Activated CD4-positive, alpha-beta T cell treated with anti-CD3 and anti-CD28 coated beads, Interleukin-2, Interleukin-4, amounts not matched to agents 100 ng/mL and 50 ng/mL, durations not matched to agents 16 hours and 8 hours (primary cell): ENCODE measurements at regions not wholly inside any gene's neighbourhood (a gene's known extent, or its start where the extent isn't known, plus 50 kb on each side); places are given as distances from the start of the nearest gene placed in this dataset.

Experiments used
- DNase-seq: peaks from one replicate; pipeline ENCODE4 v3.0.0-alpha.2; 2020; ENCODE audit warnings: low spot score

DNA sequence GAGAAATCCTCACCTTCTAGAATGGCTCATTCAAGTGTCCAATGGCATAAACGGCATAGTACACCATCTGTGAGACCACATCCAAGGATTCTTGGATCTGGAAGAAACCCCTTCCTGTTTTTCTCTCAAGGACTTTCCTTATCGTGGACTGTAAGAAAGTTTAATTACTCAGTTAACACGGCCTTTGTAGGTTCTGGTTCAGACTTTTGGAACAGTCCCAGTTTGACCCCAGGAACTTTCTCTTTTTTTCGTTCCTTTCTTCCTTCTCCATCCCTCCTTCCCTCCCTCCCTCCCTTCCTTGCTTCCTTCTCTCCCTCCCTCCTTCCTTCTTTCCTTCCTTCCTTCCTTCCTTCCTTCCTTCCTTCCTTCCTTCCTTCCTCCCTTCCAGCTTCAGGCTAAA lies 343.5 kb upstream of the SMIM31 start:
- DNase-seq, result no peak

DNA sequence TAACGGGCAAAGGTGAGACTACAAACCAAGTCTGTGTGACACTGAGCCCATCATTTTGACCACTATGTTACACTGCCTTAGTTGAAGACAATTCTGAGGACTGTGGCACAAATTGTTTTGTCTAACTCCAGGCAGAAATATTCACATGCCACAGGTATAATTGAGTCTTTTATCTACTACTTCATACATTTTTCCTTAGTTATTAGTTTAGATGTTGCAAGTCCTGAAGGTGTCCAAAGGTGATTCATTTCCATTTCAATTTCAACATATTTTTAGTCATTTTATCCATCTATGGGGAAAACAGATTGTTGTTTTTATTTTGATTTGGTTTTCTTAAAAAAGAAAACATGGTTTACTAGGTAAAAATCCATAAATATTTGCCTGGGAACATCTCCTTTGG lies 341.7 kb upstream of the SMIM31 start:
- DNase-seq, result no peak

DNA sequence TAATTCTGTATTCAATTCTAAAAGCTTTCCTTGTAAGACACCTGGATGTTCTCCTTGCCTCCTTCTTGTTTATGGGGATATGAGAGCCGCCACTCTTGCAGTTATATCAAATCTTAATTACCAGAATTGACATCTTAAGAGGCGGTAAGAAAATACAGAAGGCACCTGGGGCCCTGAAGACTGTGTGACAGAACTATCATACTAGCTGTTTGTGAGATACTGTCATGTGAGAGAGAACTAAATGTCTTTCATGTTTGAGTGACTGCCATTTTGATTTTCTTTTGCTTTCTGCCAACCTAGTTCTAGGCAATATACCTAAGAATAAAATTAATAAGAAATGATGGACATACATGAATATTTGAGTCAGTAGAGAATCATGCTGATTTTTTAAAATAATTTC lies 340.2 kb upstream of the SMIM31 start:
- DNase-seq, result no peak

DNA sequence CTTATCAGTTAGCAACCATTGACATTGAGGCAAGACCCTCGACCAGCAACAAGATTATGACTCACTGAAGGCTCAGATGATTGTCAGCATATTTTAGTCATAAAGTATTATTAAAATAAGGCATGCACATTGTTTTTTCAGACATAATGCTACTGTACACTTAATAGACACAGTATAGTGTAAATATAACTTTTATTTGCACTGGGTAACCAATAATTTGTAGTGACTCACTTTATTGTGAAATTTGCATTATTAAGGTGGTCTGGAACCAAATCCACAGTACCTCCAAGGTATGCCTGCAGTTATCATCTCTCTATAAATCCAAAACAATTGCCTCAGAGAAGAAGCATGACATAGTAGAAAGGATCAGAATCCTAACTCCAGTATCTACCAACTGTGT lies 330.1 kb upstream of the SMIM31 start:
- no peak for DNase-seq

DNA sequence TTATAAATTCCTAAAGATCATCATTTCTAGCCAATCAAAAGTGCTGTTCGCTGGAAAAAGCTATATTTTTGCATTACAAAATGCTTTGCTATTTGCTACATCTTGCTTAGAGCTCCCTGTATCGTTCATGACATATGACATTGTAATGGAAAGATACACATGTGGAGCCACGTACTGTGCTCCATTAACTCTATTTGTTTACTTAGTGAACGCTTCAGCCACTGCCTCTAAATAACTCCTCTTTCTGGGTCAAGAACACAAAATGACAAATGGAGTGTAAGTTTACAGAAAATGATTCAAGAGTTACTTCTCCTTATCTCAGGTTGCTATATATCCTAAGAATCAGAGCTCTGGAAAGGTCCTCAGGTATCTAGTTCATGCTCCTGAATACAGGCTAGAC lies 329.1 kb upstream of the SMIM31 start:
- DNase-seq, result no peak

DNA sequence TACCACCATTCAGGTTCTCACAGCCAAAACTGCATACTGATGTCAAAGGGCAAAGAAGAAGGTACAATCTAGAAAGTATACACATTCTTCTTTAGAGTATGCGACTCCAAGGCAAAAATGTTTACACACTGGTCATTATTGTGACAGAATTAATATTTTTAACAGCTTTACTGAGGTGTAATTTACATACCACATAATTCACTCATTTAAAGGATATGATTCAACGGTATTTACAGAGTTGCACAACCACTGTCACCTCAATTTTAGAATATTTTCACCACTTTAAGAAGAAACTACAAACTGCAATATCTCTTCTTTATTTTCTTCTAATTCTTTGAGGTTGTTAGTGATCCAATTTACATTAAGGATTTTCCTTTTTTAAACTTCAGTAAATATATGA lies 325.4 kb upstream of the SMIM31 start:
- DNase-seq, result no peak

DNA sequence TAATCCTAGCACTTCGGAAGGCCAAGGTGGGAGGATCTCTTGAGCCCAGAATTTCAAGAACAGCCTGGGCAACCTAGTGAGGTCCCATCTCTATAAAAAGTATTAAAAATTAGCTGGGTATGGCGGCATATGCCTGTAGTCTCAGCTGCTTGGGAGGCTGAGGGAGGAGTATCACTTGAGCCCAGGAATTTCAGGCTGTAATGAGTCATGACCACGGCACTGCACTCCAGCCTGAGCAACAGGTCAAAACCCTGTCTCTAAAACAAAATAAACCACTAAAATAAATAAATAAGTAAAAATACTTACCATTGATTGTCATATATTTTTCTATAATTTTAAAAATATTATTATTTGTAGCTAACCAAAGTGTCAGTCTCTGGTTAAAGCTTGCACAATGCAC lies 315.6 kb upstream of the SMIM31 start:
- no peak for DNase-seq

DNA sequence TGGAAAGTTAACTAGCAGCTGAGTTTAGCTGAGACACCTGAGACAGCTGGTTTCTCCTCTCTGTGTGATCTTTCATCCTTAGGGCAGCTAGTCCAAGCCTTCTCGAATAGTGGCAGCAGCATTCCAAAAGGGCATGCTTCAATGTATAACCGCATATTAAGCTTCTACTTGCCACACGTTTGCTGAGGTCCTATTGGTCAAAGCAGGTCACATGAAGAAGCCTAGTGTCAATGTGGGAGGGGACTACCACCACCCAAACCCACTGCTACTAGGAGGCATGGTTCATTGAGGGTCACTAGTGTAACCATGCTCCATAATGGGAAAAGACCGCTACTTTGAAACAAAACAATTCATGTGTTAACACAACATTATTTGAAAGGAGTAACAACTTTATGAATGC lies 314.9 kb upstream of the SMIM31 start:
- DNase-seq, result no peak

DNA sequence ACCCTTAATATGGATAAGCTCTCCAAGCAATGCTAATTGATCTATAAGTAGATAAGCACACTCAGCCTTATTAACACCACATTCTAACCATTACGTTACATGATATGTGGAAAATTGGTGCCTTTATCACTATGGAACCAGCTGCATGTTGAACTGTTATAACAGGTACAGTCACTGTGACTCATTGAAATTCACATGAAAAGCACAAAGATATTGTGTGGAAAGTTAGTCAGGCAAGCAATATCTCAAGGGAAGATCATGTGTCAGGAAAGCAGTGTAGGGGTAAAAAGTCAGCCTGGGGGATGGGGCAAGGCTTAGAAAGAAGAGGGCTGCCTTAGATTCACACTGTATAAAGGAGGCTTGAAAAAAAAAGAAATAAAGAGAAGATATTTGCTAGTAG lies 313.7 kb upstream of the SMIM31 start:
- DNase-seq, result no peak

GRCh38 chr4:164441109-164441508 lies 312.8 kb upstream of the SMIM31 start:
- no peak for DNase-seq

- no peak for DNase-seq
Observed at GRCh38 chr4:164442180-164442579, 311.8 kb upstream of the SMIM31 start.

DNA sequence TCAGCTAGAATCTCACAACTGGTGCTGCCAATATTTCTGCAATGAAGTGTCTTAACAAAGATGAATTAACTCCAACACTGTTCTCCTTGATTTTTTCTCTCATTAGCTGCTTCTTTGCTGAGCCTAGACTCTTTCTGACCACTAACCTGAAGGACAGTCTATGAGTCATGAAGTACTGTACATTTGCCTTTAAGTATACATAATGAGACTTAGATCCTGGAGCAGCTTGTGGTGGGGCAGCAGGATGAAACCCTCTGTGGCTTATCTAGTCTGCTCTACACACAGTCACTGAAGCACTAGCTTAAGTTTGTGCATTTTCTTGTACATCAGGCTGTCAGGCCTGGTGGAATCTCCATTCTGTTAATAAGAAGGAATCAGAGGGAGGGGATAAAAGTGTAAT lies 307.4 kb upstream of the SMIM31 start:
- no peak for DNase-seq

- no peak for DNase-seq
Observed at GRCh38 chr4:164461901-164462300, 292.0 kb upstream of the SMIM31 start.

DNA sequence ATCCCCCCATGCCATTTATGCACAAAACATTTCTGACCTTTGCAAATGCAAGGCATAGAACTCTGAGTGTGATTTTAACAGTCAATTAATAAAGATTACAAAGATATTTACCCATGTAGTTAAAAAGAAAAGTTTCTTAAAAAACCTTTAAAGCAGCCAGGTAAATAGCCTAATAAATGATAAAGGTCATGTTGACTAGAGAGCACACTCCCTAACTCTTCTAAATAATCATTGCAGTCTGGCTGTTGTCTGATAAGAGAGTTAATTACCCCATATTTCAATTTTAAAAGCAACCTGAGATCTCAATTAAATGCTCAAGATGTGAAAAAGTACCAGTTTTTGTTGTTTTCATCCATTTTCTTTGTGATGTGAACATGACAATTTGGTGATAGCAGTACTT lies 291.5 kb upstream of the SMIM31 start:
- no peak for DNase-seq

DNA sequence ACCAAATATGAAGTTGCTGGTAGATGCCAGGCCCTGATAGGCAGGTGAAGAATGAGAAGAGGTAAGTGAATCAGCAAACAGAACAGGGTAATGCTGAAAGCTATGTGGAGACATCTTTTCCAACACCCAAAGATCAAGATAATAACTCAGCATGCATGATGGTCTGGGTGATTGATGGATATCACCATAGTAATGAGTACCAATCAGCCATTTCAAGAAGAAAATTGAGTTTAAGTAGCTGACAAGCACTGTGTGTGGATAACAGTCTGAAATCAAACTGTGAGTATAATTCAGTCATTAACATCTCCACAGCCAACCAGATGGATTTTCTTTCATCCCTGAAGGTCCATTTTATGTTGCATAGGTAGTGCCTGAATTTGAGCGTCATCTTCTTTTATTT lies 289.6 kb upstream of the SMIM31 start:
- DNase-seq, result no peak

DNA sequence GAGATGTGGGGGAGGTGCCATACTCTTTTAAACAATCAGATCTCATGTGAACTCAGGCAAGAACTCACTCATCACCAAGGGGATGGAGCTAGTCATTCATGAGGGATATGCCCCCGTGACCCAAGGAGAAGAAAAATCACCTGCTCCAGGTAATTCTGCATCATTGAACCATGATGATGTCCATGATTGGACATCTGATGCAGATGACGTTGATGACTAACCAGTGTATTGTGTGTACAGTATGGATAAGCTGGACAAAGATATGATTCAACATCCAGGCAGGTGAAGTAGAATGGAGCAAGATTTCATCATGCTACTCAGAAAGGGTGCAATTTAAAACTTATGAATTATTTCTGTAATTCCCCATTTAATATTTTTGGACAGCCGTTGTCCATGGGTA lies 286.4 kb upstream of the SMIM31 start:
- DNase-seq, result no peak

GRCh38 chr4:164481306-164482091 lies 272.4 kb upstream of the SMIM31 start:
- no peak for DNase-seq

DNA sequence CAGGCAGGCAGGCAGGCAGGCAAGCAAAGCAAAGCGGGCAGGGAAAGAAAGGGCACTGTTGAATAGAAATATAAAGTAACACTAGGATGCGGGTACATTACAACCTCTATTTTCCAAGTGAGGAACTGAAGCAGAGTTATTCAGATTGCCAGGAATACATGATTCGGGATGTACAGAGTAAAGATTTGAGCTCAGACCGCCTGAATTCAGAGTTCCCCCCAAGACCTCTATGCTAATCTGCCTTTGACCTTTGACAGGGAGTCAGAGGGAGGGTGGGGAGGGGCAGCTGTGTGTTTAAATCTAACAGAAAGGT lies 271.9 kb upstream of the SMIM31 start:
- no peak for DNase-seq

DNA sequence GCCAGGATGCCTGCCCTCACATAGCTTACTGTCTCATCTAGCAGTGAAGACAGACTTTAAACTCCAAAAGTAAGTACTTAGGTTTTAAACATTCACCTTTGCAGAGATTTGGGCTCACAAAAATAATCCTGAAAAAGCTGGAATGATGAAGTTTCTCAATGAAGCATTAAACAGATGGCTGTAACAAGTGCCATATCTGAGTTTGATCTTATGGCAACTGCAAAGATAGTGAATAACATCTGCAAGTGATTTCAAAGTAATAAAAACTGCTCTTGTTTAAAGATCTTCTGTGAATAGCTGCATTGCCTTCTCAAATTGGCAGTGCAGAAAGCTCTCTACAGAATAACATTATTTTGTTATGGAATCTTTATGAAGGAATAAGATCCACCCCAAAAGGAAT lies 271.2 kb upstream of the SMIM31 start:
- no peak for DNase-seq

DNA sequence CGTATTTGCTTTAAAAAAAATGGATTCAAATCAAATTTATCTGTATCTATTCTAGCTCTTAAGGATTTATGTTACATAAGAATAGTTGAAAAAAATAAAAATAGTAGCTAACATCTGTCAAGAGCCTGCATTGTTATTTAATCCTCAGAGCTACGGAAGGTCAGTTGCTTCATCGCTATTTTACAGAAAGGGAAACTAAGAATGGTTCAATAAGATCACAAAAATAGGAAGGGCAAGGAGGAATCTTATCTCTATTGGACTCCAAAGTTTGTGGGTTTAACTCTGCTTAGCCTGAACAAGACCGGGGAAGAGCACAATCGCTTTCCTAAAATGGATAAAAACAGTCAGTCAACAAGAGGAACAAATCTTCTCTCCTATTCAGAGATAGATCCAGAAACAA lies 270.2 kb upstream of the SMIM31 start:
- no peak for DNase-seq

DNA sequence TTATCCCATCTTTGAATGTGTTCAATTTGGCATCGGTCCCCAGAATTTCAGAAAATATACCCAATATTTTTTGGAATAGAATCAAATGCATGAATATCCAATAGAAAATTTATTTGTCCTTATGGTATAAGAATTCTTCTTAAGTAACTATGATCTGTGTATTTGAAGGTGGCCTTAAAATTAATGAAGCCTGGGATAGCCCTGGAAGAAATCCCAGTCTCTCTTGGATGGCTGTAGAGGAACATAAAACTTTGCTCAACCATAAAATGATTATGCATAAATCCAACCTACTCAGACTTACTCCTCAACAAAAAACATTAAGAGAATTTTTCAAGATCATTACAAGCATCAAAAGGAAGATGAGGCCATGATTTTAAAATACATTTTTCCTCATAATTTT lies 269.4 kb upstream of the SMIM31 start:
- no peak for DNase-seq

GRCh38 chr4:164485136-164485535 lies 268.8 kb upstream of the SMIM31 start:
- no peak for DNase-seq

- DNase-seq, result no peak
Observed at GRCh38 chr4:164488114-164488513, 265.8 kb upstream of the SMIM31 start.

DNA sequence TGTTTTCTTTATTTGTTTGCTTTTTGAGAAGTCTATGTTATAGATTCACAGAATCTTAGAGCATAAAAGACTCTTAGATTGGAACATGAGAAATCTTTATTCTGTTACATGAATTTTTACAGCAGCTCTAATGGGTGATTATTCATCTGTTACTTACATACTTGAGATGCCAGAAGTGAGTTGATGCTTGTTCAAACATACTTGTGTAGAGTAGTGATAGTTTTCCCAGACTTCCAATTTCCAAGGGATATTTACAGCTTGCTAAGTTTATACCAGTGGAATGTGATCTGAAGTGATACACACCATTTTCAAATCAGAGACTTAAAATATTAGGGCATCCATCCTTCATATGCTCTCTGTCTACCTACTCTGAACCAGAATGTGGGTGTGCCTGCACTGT lies 252.9 kb upstream of the SMIM31 start:
- no peak for DNase-seq

DNA sequence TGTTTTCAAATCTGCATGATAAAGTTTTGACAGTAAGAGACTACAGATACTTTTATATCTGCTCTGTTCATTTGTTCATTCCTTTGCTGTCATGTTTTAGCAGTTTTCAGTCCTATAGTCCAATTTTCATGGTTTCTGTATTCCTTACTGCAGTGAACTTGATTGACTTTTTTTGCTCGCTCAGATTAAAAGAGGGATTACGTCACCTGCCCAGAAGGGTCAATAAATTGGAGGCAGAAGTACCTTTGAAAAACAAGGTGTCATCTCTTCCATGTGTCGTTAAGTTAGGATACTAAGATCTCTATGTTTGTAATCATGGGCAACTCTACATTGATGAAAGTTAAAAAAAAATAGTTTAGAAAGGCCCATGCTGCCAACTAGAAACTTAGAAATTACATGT lies 250.1 kb upstream of the SMIM31 start:
- DNase-seq, result no peak
